Ishikawa (cell line): ENCODE measurements at regions not wholly inside any gene's neighbourhood (a gene's known extent, or its start where the extent isn't known, plus 50 kb on each side); places are given as distances from the start of the nearest gene placed in this dataset.

Experiments
- CEBPB ChIP-seq: IDR thresholded peaks from 2 replicates; pipeline ENCODE4 v1.6.1; 2012
- CREB1 ChIP-seq: IDR thresholded peaks from 2 replicates; pipeline ENCODE4 v1.6.1; 2012; ENCODE audit warnings: low read depth
- EGR1 ChIP-seq: IDR thresholded peaks from 2 replicates; pipeline ENCODE4 v1.6.1; 2012
- EP300 ChIP-seq: IDR thresholded peaks from 2 replicates; pipeline ENCODE4 v1.6.1; 2012; ENCODE audit warnings: borderline replicate concordance
- FOXM1 ChIP-seq: IDR thresholded peaks from 2 replicates; pipeline ENCODE4 v1.6.1; 2012; ENCODE audit warnings: low read depth, borderline replicate concordance
- NFIC ChIP-seq: IDR thresholded peaks from 2 replicates; pipeline ENCODE4 v1.6.1; 2012
- RAD21 ChIP-seq: IDR thresholded peaks from 2 replicates; pipeline ENCODE4 v1.6.1; 2012; ENCODE audit warnings: low read depth
- TAF1 ChIP-seq: IDR thresholded peaks from 2 replicates; pipeline ENCODE4 v1.6.1; 2012; ENCODE audit warnings: low read depth, mild to moderate bottlenecking
- TCF12 ChIP-seq: IDR thresholded peaks from 2 replicates; pipeline ENCODE4 v1.6.1; 2012; ENCODE audit warnings: low read depth
- TEAD4 ChIP-seq: IDR thresholded peaks from 2 replicates; pipeline ENCODE4 v1.6.1; 2012
- YY1 ChIP-seq: IDR thresholded peaks from 2 replicates; pipeline ENCODE4 v1.6.1; 2012; ENCODE audit warnings: low read depth
- ZBTB7A ChIP-seq: IDR thresholded peaks from 2 replicates; pipeline ENCODE4 v1.6.1; 2012; ENCODE audit warnings: low read depth
- TF ChIP-seq, protein P1 (sequence below): IDR thresholded peaks from 2 replicates; pipeline ENCODE4 v1.6.1; 2012
- TF ChIP-seq, protein P2 (sequence below): IDR thresholded peaks from 2 replicates; pipeline ENCODE4 v1.6.1; 2012; ENCODE audit warnings: low read depth, mild to moderate bottlenecking
- TF ChIP-seq, protein P3 (sequence below): IDR thresholded peaks from 2 replicates; pipeline ENCODE4 v1.6.1; 2012

DNA sequence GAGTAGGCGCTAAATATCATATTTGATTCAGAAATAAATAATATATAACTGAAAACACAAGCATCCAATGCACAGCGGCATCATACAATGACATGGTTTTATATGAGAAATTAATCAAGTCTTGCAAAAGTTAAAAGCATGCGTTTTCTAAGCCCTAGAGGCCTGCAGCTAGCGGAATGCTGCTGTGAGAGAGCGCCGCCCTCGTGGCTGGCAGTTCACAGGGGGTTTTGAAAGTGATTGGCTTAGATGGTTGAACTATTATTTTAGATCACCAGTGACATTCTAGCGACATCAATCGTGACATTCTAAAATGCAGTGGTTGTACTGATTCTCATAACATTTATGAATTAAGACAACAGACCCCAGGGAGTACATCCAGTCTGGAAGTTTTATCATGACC lies 235.2 kb upstream of the MGMT start:
- TF ChIP-seq NFIC (no peak), TEAD4 (no peak), TAF1 (no peak), YY1 (no peak), EGR1 (no peak), TCF12 (no peak)
- TF ChIP-seq, protein P1, sequence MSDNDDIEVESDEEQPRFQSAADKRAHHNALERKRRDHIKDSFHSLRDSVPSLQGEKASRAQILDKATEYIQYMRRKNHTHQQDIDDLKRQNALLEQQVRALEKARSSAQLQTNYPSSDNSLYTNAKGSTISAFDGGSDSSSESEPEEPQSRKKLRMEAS, result no peak

DNA sequence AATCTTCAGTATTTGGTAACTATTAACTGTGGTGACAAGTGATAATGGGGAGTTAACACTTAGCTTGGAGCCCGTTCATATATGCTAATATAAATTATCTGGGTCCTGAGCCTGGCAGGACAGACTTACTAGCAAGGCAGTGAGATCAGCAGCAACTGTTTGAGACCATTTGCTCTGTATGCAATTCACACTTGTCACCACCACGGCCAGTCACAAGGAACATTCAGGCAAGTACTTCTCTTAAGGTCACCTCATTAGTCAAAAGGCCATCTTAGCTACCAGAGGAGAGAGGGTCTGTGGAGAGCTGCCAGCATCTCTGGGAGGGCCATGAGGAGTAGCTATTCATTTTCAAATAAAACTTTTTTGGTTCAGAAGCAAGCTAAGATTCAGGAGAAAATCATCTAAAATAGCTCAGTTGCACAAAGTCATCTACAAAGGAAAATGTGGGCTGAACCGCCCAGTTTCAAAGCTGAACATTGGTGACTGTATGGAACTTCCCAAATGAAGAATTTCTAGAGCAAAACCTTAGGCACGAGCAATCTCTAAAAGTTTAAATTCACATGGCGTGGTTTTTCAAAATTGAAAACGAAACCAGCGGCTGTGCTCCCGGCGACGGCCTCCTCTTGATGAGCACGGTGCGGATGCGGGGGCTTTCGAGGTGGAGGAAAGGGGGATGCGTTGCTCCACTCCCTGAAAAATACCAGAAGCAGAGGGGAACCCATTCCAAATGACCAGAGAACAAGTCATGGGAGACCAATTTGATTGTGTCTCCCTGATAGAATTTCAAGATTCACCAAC lies 233.5 kb upstream of the MGMT start:
- TF ChIP-seq EGR1 (no peak), CEBPB (no peak), TCF12 (no peak), FOXM1 (no peak), YY1 (no peak), ZBTB7A (no peak), EP300 (no peak)
- TF ChIP-seq, protein P2, sequence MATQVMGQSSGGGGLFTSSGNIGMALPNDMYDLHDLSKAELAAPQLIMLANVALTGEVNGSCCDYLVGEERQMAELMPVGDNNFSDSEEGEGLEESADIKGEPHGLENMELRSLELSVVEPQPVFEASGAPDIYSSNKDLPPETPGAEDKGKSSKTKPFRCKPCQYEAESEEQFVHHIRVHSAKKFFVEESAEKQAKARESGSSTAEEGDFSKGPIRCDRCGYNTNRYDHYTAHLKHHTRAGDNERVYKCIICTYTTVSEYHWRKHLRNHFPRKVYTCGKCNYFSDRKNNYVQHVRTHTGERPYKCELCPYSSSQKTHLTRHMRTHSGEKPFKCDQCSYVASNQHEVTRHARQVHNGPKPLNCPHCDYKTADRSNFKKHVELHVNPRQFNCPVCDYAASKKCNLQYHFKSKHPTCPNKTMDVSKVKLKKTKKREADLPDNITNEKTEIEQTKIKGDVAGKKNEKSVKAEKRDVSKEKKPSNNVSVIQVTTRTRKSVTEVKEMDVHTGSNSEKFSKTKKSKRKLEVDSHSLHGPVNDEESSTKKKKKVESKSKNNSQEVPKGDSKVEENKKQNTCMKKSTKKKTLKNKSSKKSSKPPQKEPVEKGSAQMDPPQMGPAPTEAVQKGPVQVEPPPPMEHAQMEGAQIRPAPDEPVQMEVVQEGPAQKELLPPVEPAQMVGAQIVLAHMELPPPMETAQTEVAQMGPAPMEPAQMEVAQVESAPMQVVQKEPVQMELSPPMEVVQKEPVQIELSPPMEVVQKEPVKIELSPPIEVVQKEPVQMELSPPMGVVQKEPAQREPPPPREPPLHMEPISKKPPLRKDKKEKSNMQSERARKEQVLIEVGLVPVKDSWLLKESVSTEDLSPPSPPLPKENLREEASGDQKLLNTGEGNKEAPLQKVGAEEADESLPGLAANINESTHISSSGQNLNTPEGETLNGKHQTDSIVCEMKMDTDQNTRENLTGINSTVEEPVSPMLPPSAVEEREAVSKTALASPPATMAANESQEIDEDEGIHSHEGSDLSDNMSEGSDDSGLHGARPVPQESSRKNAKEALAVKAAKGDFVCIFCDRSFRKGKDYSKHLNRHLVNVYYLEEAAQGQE, result no peak

DNA sequence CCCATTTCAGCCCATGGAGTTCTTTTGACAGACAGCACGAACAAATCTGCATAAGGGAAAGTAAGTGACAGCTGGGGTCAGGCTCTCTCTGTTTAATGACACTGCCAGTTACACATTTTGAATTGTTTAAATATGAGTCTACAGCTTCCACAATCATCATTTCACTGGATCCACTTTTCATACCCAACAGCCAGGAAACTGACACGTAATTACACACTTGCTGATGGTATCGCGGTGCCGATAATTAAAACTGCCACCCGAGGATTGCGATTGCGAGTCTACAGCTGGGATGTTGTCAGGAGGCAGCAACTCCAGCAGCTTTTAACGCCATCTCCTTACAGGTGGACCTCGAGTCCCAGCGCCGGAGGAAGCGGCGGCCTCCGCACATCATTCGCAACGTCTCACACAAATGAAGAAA lies 230.8 kb upstream of the MGMT start:
- TF ChIP-seq EP300, result no peak
- TF ChIP-seq FOXM1, result no peak
- TF ChIP-seq, protein P1, result no peak
- TF ChIP-seq NFIC, result no peak
- no peak for TF ChIP-seq CREB1
- no peak for TF ChIP-seq TEAD4
- TF ChIP-seq, protein P3, sequence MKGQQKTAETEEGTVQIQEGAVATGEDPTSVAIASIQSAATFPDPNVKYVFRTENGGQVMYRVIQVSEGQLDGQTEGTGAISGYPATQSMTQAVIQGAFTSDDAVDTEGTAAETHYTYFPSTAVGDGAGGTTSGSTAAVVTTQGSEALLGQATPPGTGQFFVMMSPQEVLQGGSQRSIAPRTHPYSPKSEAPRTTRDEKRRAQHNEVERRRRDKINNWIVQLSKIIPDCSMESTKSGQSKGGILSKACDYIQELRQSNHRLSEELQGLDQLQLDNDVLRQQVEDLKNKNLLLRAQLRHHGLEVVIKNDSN, result no peak
- no peak for TF ChIP-seq RAD21
- no peak for TF ChIP-seq EGR1

DNA sequence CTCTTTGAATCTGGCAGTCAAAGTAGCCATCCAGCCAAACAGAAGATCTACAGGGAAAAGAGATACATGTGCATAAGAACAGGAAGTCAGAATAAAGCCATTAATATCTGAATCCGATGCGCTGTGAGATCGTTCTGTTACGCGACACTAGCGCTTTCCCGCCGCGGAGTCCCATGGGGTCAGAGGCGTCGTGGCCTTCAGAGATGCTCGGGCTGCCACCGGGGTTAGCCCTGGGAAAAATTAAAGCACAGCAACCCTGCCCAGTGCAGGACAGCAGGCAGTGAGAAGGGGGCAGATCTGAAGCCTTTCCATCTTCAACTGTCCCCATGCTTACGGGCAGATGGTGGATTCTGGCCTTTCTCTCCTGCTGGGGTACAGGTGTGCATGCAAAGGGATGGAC lies 225.6 kb upstream of the MGMT start:
- TF ChIP-seq, protein P2, result no peak
- TF ChIP-seq TEAD4, result no peak

DNA sequence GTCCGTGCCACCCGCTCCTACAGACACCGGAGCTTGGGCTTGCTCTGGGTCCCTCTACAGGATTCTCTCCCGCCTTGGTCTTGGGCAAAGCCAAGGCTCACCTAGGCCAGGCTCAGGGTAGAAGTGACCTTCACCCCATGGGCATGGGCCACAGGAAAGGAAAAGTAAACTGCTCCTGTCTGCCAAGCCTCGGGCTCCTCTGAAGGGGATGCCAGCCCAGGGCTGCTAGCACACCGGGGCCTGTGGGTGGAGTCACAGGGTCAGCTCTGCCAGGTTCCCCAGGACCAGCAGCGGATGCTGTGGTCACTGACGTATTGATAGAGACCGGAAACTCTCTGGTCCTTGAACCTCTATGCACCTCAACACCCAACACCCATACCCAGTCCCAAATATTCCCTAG lies 222.7 kb upstream of the MGMT start:
- TF ChIP-seq TEAD4 (no peak), NFIC (no peak), CREB1 (no peak), TAF1 (no peak), TCF12 (no peak), YY1 (no peak)
- TF ChIP-seq, protein P3, result no peak

DNA sequence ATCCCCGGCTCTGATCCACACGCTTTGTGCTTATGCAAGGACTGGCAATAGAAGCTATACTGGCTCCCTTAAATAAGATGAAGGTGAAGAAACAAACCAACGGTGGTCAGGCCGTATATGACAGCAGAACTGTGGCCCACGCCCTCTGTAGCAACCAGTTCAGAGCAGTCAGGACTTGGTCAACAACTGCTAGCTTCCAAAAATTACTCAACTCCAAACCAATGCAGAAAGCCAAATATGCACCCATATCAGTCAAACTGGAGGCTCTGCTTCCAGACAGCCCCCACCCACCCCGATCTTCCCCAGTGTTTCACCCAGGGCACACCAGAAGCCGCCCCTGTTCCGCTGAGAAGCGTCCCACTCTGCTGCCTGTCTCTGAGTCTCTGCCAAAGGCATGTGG lies 222.3 kb upstream of the MGMT start:
- TF ChIP-seq NFIC (no peak), TCF12 (no peak)
- TF ChIP-seq, protein P3, result no peak
